ENCODE measurements at regions not wholly inside any gene's neighbourhood (a gene's known extent, or its start where the extent isn't known, plus 50 kb on each side); places are given as distances from the start of the nearest gene placed in this dataset.

GRCh38 chr5:167205881-167206280 is 1085.6 kb upstream of the WWC1 start:
- Histone ChIP-seq H3K9ac (ENCODE audit: low read length) (no peak overlapping the region), H2AFZ (ENCODE audit: low read depth, low read length) (no peak overlapping the region), H3K36me3 (ENCODE audit: insufficient read depth, low read length) (no peaks in the 10 kb centered on the region), H3K9me3 (ENCODE audit: low read length) (no peaks in the 10 kb centered on the region), H3K27me3 (ENCODE audit: insufficient read depth, low read depth, low read length) (no peaks in the 10 kb centered on the region), H3F3A (ENCODE audit: insufficient read depth, low read length, poor library complexity, severe bottlenecking) (no peaks in the 10 kb centered on the region), H3K4me3 (ENCODE audit: low read length) (no peak overlapping the region), H3K27ac (ENCODE audit: low read length) (no peak overlapping the region), H4K20me1 (ENCODE audit: insufficient read depth) (no peaks in the 10 kb centered on the region), H3K4me2 (ENCODE audit: low read length) (no peak overlapping the region), H3K79me2 (replicated peaks; ENCODE audit: insufficient read depth, low read length) (no peaks in the 10 kb centered on the region), H3K9me2 (ENCODE audit: insufficient read depth, low read length) (no peaks in the 10 kb centered on the region)
- TF ChIP-seq EZH2 (IDR thresholded peaks at IDR 0.05; ENCODE audit: borderline replicate concordance, insufficient read depth, low read length, poor library complexity, severe bottlenecking) (no peak), TAF1 (IDR thresholded peaks at IDR 0.05; ENCODE audit: low read depth) (no peak), SMC3 (conservative IDR thresholded peaks at IDR 0.05; ENCODE audit: poor library complexity) (no peak), RAD21 (conservative IDR thresholded peaks at IDR 0.05) (no peak), REST (IDR thresholded peaks at IDR 0.05; ENCODE audit: borderline replicate concordance) (no peak), POLR2AphosphoS5 (IDR thresholded peaks at IDR 0.05) (no peak), MXI1 (conservative IDR thresholded peaks at IDR 0.05; ENCODE audit: poor library complexity, severe bottlenecking) (no peak), EP300 (conservative IDR thresholded peaks at IDR 0.05; ENCODE audit: poor library complexity, severe bottlenecking) (no peak)
- TF ChIP-seq, protein P1, sequence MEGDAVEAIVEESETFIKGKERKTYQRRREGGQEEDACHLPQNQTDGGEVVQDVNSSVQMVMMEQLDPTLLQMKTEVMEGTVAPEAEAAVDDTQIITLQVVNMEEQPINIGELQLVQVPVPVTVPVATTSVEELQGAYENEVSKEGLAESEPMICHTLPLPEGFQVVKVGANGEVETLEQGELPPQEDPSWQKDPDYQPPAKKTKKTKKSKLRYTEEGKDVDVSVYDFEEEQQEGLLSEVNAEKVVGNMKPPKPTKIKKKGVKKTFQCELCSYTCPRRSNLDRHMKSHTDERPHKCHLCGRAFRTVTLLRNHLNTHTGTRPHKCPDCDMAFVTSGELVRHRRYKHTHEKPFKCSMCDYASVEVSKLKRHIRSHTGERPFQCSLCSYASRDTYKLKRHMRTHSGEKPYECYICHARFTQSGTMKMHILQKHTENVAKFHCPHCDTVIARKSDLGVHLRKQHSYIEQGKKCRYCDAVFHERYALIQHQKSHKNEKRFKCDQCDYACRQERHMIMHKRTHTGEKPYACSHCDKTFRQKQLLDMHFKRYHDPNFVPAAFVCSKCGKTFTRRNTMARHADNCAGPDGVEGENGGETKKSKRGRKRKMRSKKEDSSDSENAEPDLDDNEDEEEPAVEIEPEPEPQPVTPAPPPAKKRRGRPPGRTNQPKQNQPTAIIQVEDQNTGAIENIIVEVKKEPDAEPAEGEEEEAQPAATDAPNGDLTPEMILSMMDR (IDR thresholded peaks at IDR 0.05; ENCODE audit: poor library complexity, severe bottlenecking), result no peak

DNA sequence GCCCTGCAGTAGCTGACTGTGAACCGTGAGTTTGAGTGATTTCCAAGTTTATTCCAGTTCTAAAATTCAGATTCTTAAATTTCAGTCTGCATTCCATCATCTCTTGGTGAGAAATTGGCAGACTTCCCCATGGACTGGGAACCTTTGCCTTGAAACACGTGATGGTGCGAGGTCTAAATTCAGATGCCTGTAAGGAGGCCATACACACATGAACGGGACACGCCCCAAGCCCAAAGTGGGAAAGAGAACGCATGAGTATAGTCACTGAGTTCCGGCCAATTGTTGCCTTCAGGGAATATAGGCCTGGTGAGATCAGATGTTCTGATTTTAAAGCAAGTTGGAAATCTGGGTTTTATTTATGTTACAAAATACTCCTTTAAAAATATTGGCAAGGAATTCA is 1084.4 kb upstream of the WWC1 start:
- TF ChIP-seq, protein P1 (IDR thresholded peaks at IDR 0.05; ENCODE audit: poor library complexity, severe bottlenecking), result no peak
- TF ChIP-seq MXI1 (conservative IDR thresholded peaks at IDR 0.05; ENCODE audit: poor library complexity, severe bottlenecking) (no peak), EP300 (conservative IDR thresholded peaks at IDR 0.05; ENCODE audit: poor library complexity, severe bottlenecking) (no peak), POLR2AphosphoS5 (IDR thresholded peaks at IDR 0.05) (no peak), RAD21 (conservative IDR thresholded peaks at IDR 0.05) (no peak), SMC3 (conservative IDR thresholded peaks at IDR 0.05; ENCODE audit: poor library complexity) (no peak), TAF1 (IDR thresholded peaks at IDR 0.05; ENCODE audit: low read depth) (no peak), REST (IDR thresholded peaks at IDR 0.05; ENCODE audit: borderline replicate concordance) (no peak), EZH2 (IDR thresholded peaks at IDR 0.05; ENCODE audit: borderline replicate concordance, insufficient read depth, low read length, poor library complexity, severe bottlenecking) (no peak)
- Histone ChIP-seq H3K4me3 (ENCODE audit: low read length) (no peak overlapping the region), H3F3A (ENCODE audit: insufficient read depth, low read length, poor library complexity, severe bottlenecking) (no peaks in the 10 kb centered on the region), H3K79me2 (replicated peaks; ENCODE audit: insufficient read depth, low read length) (no peaks in the 10 kb centered on the region), H3K4me2 (ENCODE audit: low read length) (no peak overlapping the region), H3K27ac (ENCODE audit: low read length) (no peak overlapping the region), H2AFZ (ENCODE audit: low read depth, low read length) (no peak overlapping the region), H3K27me3 (ENCODE audit: insufficient read depth, low read depth, low read length) (no peaks in the 10 kb centered on the region), H3K9me3 (ENCODE audit: low read length) (no peaks in the 10 kb centered on the region), H3K9ac (ENCODE audit: low read length) (no peak overlapping the region), H4K20me1 (ENCODE audit: insufficient read depth) (no peaks in the 10 kb centered on the region), H3K36me3 (ENCODE audit: insufficient read depth, low read length) (no peaks in the 10 kb centered on the region), H3K9me2 (ENCODE audit: insufficient read depth, low read length) (no peaks in the 10 kb centered on the region)
